GM18508 (cell line): ENCODE measurements at regions not wholly inside any gene's neighbourhood (a gene's known extent, or its start where the extent isn't known, plus 50 kb on each side); places are given as distances from the start of the nearest gene placed in this dataset.

Source experiments
- ATAC-seq: cut with Tn5 transposase; IDR thresholded peaks from one replicate; pipeline ENCODE4 v1.9.1; 2021; ENCODE audit warnings: moderate number of reproducible peaks; ENCODE audit not compliant: insufficient read depth, unreplicated experiment

- ATAC-seq = no peak
These were observed 1592.7 kb downstream of the TECRL start for GRCh38 chr4:62816566-62816965.

- ATAC-seq = no peak
These were observed 1594.7 kb downstream of the TECRL start for GRCh38 chr4:62814510-62815047.

- ATAC-seq = no peak
These were observed 1602.4 kb downstream of the TECRL start for GRCh38 chr4:62806816-62807215.

- ATAC-seq = no peak
These were observed 1603.9 kb downstream of the ADGRL3 start for GRCh38 chr4:62804075-62804474.

- no peak for ATAC-seq
These were observed 1597.1 kb downstream of the ADGRL3 start for GRCh38 chr4:62797221-62797620.

GRCh38 chr4:62791386-62791785 is 1591.3 kb downstream of the ADGRL3 start:
- ATAC-seq = no peak

- ATAC-seq = no peak
These were observed 1571.9 kb downstream of the ADGRL3 start for GRCh38 chr4:62771983-62772557.

- ATAC-seq = no peak
These were observed 1540.2 kb downstream of the ADGRL3 start for GRCh38 chr4:62740296-62740695.

- no peak for ATAC-seq
These were observed 1517.0 kb downstream of the ADGRL3 start for GRCh38 chr4:62717154-62717553.

- no peak for ATAC-seq
These were observed 1511.4 kb downstream of the ADGRL3 start for GRCh38 chr4:62711575-62711974.

GRCh38 chr4:62709618-62710252 is 1509.6 kb downstream of the ADGRL3 start:
- ATAC-seq = no peak

GRCh38 chr4:62706423-62706822 is 1506.3 kb downstream of the ADGRL3 start:
- ATAC-seq = no peak

- no peak for ATAC-seq
These were observed 1483.9 kb downstream of the ADGRL3 start for GRCh38 chr4:62683799-62684566.

- ATAC-seq = no peak
These were observed 1476.8 kb downstream of the ADGRL3 start for GRCh38 chr4:62676962-62677361.

- ATAC-seq = no peak
These were observed 1470.4 kb downstream of the ADGRL3 start for GRCh38 chr4:62670514-62670913.

- no peak for ATAC-seq
These were observed 1461.7 kb downstream of the ADGRL3 start for GRCh38 chr4:62661821-62662220.

- ATAC-seq = no peak
These were observed 1455.9 kb downstream of the ADGRL3 start for GRCh38 chr4:62656006-62656405.

- ATAC-seq = no peak
These were observed 1444.2 kb downstream of the ADGRL3 start for GRCh38 chr4:62644372-62644771.

- no peak for ATAC-seq
These were observed 1440.2 kb downstream of the ADGRL3 start for GRCh38 chr4:62640296-62640695.

GRCh38 chr4:62627671-62628070 is 1427.5 kb downstream of the ADGRL3 start:
- ATAC-seq = no peak

- no peak for ATAC-seq
These were observed 1427.0 kb downstream of the ADGRL3 start for GRCh38 chr4:62627141-62627540.
